ENCODE measurements at regions not wholly inside any gene's neighbourhood (a gene's known extent, or its start where the extent isn't known, plus 50 kb on each side); places are given as distances from the start of the nearest gene placed in this dataset.

- TF ChIP-seq CTCF (conservative IDR thresholded peaks at IDR 0.05; ENCODE audit: low read depth, low read length) (peak; percentile 35), EZH2 (IDR thresholded peaks at IDR 0.05; ENCODE audit: borderline replicate concordance, low read depth, low read length, poor library complexity, severe bottlenecking) (no peak)
Observed at GRCh38 chr14:106665814-106666213, 1139.4 kb downstream of the TMEM121 start.
